Neuronal stem cell (in vitro differentiated cells): ENCODE measurements at regions not wholly inside any gene's neighbourhood (a gene's known extent, or its start where the extent isn't known, plus 50 kb on each side); places are given as distances from the start of the nearest gene placed in this dataset.
"Not testable (repeated sequence)": the region's sequence is repeated elsewhere in the genome, so short reads cannot be mapped to it uniquely, and the experiment has no call there.

Experiments
- DNase-seq: peaks from one replicate; pipeline ENCODE4 v3.0.0-alpha.2; 2013; ENCODE audit warnings: low spot score
- H2AFZ ChIP-seq: one replicate; pipeline ENCODE4 v1.6.1; 2013; ENCODE audit warnings: mild to moderate bottlenecking, low read length, inconsistent platforms
- H2AK5ac ChIP-seq: 2 replicates; pipeline ENCODE4 v1.6.1; 2013; ENCODE audit warnings: low read depth, mild to moderate bottlenecking, inconsistent platforms, low read length, moderate library complexity, mixed read lengths
- H2BK120ac ChIP-seq: 2 replicates; pipeline ENCODE4 v1.6.1; 2013; ENCODE audit warnings: low read depth, mild to moderate bottlenecking, inconsistent platforms, low read length, moderate library complexity, mixed read lengths
- H2BK12ac ChIP-seq: one replicate; pipeline ENCODE4 v1.6.1; 2013; ENCODE audit warnings: low read length, inconsistent platforms
- H2BK15ac ChIP-seq: 2 replicates; pipeline ENCODE4 v1.6.1; 2013; ENCODE audit warnings: mild to moderate bottlenecking, low read length, inconsistent platforms, mixed read lengths
- H2BK5ac ChIP-seq: one replicate; pipeline ENCODE4 v1.6.1; 2013; ENCODE audit warnings: inconsistent platforms, mild to moderate bottlenecking, low read length, moderate library complexity
- H3K14ac ChIP-seq: one replicate; pipeline ENCODE4 v1.6.1; 2013; ENCODE audit warnings: low read length, inconsistent platforms
- H3K18ac ChIP-seq: 2 replicates; pipeline ENCODE4 v1.6.1; 2013; ENCODE audit warnings: low read length, inconsistent platforms
- H3K23ac ChIP-seq: 2 replicates; pipeline ENCODE4 v1.6.1; 2013; ENCODE audit warnings: low read depth, mild to moderate bottlenecking, mixed read lengths, low read length, inconsistent platforms; ENCODE audit not compliant: poor library complexity
- H3K27ac ChIP-seq: replicated peaks from 3 replicates; pipeline ENCODE4 v1.5.1; 2013; ENCODE audit warnings: low read length, inconsistent platforms
- H3K27me3 ChIP-seq, 3 experiments: 2 replicates each; pipeline ENCODE4 v1.6.1; 2013; ENCODE audit warnings: low read length in 3 of 3, mild to moderate bottlenecking in 2 of 3, inconsistent platforms in 1 of 3, low read depth in 1 of 3, mixed read lengths in 1 of 3, moderate library complexity in 1 of 3; ENCODE audit not compliant: control insufficient read depth in 3 of 3, insufficient read depth in 3 of 3
- H3K36me3 ChIP-seq, 2 donors: replicated peaks in 1 of 2; 2 replicates each; pipeline ENCODE4 v1.6.1; 2013; ENCODE audit warnings: low read length in 2 of 2; ENCODE audit not compliant: control insufficient read depth in 2 of 2, insufficient read depth in 2 of 2
- H3K4ac ChIP-seq: 2 replicates; pipeline ENCODE4 v1.6.1; 2013; ENCODE audit warnings: inconsistent platforms, mild to moderate bottlenecking, low read length, moderate library complexity
- H3K4me1 ChIP-seq, 2 donors: 1 replicate in 1 of 2; 2 replicates in 1 of 2; pipeline ENCODE4 v1.6.1; 2013; ENCODE audit warnings: low read length in 2 of 2, low read depth in 1 of 2; ENCODE audit not compliant: control insufficient read depth in 2 of 2, insufficient read depth in 1 of 2
- H3K4me2 ChIP-seq: one replicate; pipeline ENCODE4 v1.6.1; 2013; ENCODE audit warnings: mild to moderate bottlenecking, low read length, inconsistent platforms; ENCODE audit not compliant: insufficient read depth, poor library complexity, severe bottlenecking
- H3K4me3 ChIP-seq, 2 donors: 2 replicates each; pipeline ENCODE4 v1.5.1; 2013; ENCODE audit warnings: low read length in 2 of 2, mild to moderate bottlenecking in 2 of 2, inconsistent platforms in 1 of 2, moderate library complexity in 1 of 2
- H3K79me1 ChIP-seq: one replicate; pipeline ENCODE4 v1.6.1; 2013; ENCODE audit warnings: low read depth, mild to moderate bottlenecking, inconsistent platforms, low read length, moderate library complexity
- H3K9ac ChIP-seq: one replicate; pipeline ENCODE4 v1.6.1; 2013; ENCODE audit warnings: mild to moderate bottlenecking, low read depth, low read length, inconsistent platforms; ENCODE audit not compliant: poor library complexity
- H3K9me3 ChIP-seq, 2 donors: replicated peaks in 1 of 2; 2 replicates each; pipeline versions ENCODE3 to v1.6.1; 2013; ENCODE audit warnings: low read length in 2 of 2, mild to moderate bottlenecking in 2 of 2, inconsistent platforms in 1 of 2, low read depth in 1 of 2, mixed read lengths in 1 of 2, moderate library complexity in 1 of 2; ENCODE audit not compliant: control insufficient read depth in 2 of 2, insufficient read depth in 1 of 2
- H4K8ac ChIP-seq: one replicate; pipeline ENCODE4 v1.6.1; 2013; ENCODE audit warnings: low read depth, mild to moderate bottlenecking, inconsistent platforms, low read length, moderate library complexity
- H4K91ac ChIP-seq: one replicate; pipeline ENCODE4 v1.6.1; 2013; ENCODE audit warnings: low read length, low read depth, mild to moderate bottlenecking, inconsistent platforms; ENCODE audit not compliant: poor library complexity
- WGBS, 2 donors: extraction: QIAGEN DNeasy Blood & Tissue Kit; methylation state at CpG; one replicate each; pipeline ENCODE4 v1.1.7; 2013; ENCODE audit warnings: missing lambda C conversion rate in 2 of 2, mixed read lengths in 1 of 2; ENCODE audit not compliant: insufficient read length in 2 of 2, insufficient replicate concordance in 1 of 2; ENCODE audit errors: extremely low coverage in 2 of 2; 5-methylcytosine and 5-hydroxymethylcytosine counted together

- Histone ChIP-seq H3K18ac (no peak overlapping the region), H3K27me3 (no peaks in the 10 kb centered on the region), H2BK120ac (no peak overlapping the region), H3K79me1 (no peaks in the 10 kb centered on the region), H2AK5ac (no peak overlapping the region), H3K9ac (no peak overlapping the region), H3K27ac (no peak overlapping the region), H2BK15ac (no peak overlapping the region), H3K4ac (no peak overlapping the region), H2AFZ (no peak overlapping the region), H4K8ac (no peak overlapping the region), H3K14ac (no peak overlapping the region), H3K4me2 (no peak overlapping the region), H3K36me3 (no peaks in the 10 kb centered on the region), H3K4me1 (no peaks in the 10 kb centered on the region), H4K91ac (no peak overlapping the region), H2BK12ac (no peak overlapping the region), H3K4me3 (no peak overlapping the region), H3K9me3 (no peaks in the 10 kb centered on the region), H2BK5ac (no peak overlapping the region), H3K23ac (no peak overlapping the region)
- WGBS, 2 donors, result no CpG with 5 or more reads among the region's 1 CpG
- no peak for DNase-seq
Measured at GRCh38 chr4:158350161-158350560, 139.9 kb downstream of the TMEM144 start.

- Histone ChIP-seq H3K14ac (no peak overlapping the region), H3K4me2 (no peak overlapping the region), H3K23ac (no peak overlapping the region), H3K9ac (no peak overlapping the region), H2BK5ac (no peak overlapping the region), H3K4me3 (no peak overlapping the region), H4K8ac (no peak overlapping the region), H2BK12ac (no peak overlapping the region), H3K27ac (no peak overlapping the region), H4K91ac (no peak overlapping the region), H3K36me3 (no peaks in the 10 kb centered on the region), H2BK15ac (no peak overlapping the region), H2AFZ (no peak overlapping the region), H3K79me1 (no peaks in the 10 kb centered on the region), H3K9me3 (no peaks in the 10 kb centered on the region), H2AK5ac (no peak overlapping the region), H3K27me3 (no peaks in the 10 kb centered on the region), H2BK120ac (no peak overlapping the region), H3K18ac (no peak overlapping the region), H3K4me1 (no peaks in the 10 kb centered on the region), H3K4ac (no peak overlapping the region)
- no CpG with 5 or more reads among the region's 4 CpGs for WGBS, 2 donors
- no peak for DNase-seq
Measured at GRCh38 chr4:158353541-158354304, 143.4 kb downstream of the TMEM144 start.

DNA sequence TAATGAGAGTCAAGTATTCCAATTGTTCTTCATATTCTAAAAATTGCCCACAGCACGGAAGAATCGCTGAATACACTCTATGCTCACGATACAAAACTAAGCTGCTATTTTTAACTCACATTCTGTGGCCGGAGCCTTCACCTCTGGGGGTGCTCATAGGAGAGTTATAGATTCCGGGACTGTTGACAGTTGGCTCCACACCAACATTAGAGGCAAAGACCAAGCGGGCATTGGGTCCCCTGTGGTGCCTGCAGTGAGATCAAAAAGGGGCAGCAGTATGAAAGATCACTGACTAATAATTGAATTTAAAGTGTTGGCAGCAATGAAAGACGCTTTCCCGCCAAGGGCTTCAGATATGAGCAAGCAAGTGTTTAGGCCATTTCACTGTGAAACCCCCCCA, 146.0 kb downstream of the TMEM144 start:
- Histone ChIP-seq H3K4me2 (no peak overlapping the region), H3K18ac (no peak overlapping the region), H4K91ac (no peak overlapping the region), H2AFZ (no peak overlapping the region), H4K8ac (no peak overlapping the region), H3K4ac (no peak overlapping the region), H3K27ac (no peak overlapping the region), H3K23ac (no peak overlapping the region), H2BK15ac (no peak overlapping the region), H2AK5ac (no peak overlapping the region), H3K27me3 (no peaks in the 10 kb centered on the region), H3K14ac (no peak overlapping the region), H3K4me3 (no peak overlapping the region), H2BK12ac (no peak overlapping the region), H2BK120ac (no peak overlapping the region), H3K9ac (no peak overlapping the region), H3K9me3 (no peaks in the 10 kb centered on the region), H3K79me1 (no peaks in the 10 kb centered on the region), H3K36me3 (no peaks in the 10 kb centered on the region), H2BK5ac (no peak overlapping the region), H3K4me1 (no peaks in the 10 kb centered on the region)
- no CpG with 5 or more reads among the region's 8 CpGs for WGBS, 2 donors
- DNase-seq, result no peak

GRCh38 chr4:158367932-158368441, 153.7 kb upstream of the RXFP1 start:
- H2BK12ac ChIP-seq, H4K91ac ChIP-seq, H3K9ac ChIP-seq, H3K4me2 ChIP-seq, H3K36me3 ChIP-seq, H3K79me1 ChIP-seq, H3K9me3 ChIP-seq, H3K27me3 ChIP-seq, H3K23ac ChIP-seq, H3K27ac ChIP-seq, H3K4me3 ChIP-seq, H4K8ac ChIP-seq, H3K4me1 ChIP-seq, H2AK5ac ChIP-seq, H2BK120ac ChIP-seq, H2AFZ ChIP-seq, DNase-seq, H2BK5ac ChIP-seq, H2BK15ac ChIP-seq, H3K18ac ChIP-seq, H3K4ac ChIP-seq, H3K14ac ChIP-seq: not testable (repeated sequence)
- no CpG with 5 or more reads among the region's 9 CpGs for WGBS, 2 donors
